HL-60 (cell line): ENCODE measurements at regions not wholly inside any gene's neighbourhood (a gene's known extent, or its start where the extent isn't known, plus 50 kb on each side); places are given as distances from the start of the nearest gene placed in this dataset.

Source experiments
- DNase-seq, 2 experiments: peaks; one replicate each; pipeline ENCODE4 v3.0.0-alpha.2; 2010 to 2020; ENCODE audit warnings: low read depth in 1 of 2, low spot score in 1 of 2
- H3K27ac ChIP-seq: fragments of 250-450 bp; sonication (Bioruptor Pico); replicated peaks from 2 replicates; pipeline ENCODE4 v1.5.1; 2020; ENCODE audit warnings: mild to moderate bottlenecking, moderate library complexity
- H3K27me3 ChIP-seq: fragments of 250-450 bp; sonication (Bioruptor Pico); 2 replicates; pipeline ENCODE4 v1.5.1; 2021; ENCODE audit warnings: mild to moderate bottlenecking, moderate library complexity; ENCODE audit not compliant: insufficient read depth, poor library complexity, severe bottlenecking
- H3K4me3 ChIP-seq: replicated peaks from 2 replicates; pipeline ENCODE4 v1.5.1; 2011; ENCODE audit warnings: mild to moderate bottlenecking, control low read depth, low read length; ENCODE audit not compliant: insufficient read depth
- GABPA ChIP-seq: IDR thresholded peaks from 2 replicates; pipeline ENCODE4 v1.6.1; 2012; ENCODE audit warnings: low read depth
- POLR2AphosphoS5 ChIP-seq: IDR thresholded peaks from 2 replicates; pipeline ENCODE4 v1.6.1; 2012; ENCODE audit warnings: low read depth
- SPI1 ChIP-seq: IDR thresholded peaks from 2 replicates; pipeline ENCODE4 v1.6.1; 2012; ENCODE audit warnings: low read depth, mild to moderate bottlenecking, borderline replicate concordance
- TF ChIP-seq, protein P1 (sequence below): IDR thresholded peaks from 2 replicates; pipeline ENCODE4 v1.6.1; 2012; ENCODE audit warnings: low read depth; ENCODE audit not compliant: insufficient replicate concordance
- TF ChIP-seq, protein P2 (sequence below): IDR thresholded peaks from one replicate; pipeline ENCODE4 v1.5.1; 2011; ENCODE audit warnings: low read length, control low read depth, inconsistent platforms; ENCODE audit not compliant: insufficient read depth

DNA sequence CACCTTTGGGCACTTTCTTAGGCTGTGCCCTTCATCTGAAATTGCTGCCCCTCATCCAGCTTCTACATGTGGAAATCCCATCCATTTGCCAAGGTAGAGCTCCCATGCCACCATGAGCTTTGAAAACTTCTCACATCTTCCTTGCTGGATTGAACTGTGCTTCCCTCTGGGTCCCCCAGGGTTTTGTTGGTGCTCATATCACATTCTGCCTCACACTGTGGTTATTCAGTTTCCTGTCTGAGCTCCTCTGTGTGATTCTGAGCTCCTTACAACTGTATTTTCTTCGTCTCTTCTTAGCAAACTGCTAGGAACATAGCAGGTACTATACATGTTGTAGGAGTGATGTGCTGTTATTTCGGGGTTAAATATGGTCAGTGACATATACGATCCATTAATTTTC lies 74.9 kb upstream of the KL start:
- TF ChIP-seq SPI1 (no peak), GABPA (no peak), POLR2AphosphoS5 (no peak)
- TF ChIP-seq, protein P1, sequence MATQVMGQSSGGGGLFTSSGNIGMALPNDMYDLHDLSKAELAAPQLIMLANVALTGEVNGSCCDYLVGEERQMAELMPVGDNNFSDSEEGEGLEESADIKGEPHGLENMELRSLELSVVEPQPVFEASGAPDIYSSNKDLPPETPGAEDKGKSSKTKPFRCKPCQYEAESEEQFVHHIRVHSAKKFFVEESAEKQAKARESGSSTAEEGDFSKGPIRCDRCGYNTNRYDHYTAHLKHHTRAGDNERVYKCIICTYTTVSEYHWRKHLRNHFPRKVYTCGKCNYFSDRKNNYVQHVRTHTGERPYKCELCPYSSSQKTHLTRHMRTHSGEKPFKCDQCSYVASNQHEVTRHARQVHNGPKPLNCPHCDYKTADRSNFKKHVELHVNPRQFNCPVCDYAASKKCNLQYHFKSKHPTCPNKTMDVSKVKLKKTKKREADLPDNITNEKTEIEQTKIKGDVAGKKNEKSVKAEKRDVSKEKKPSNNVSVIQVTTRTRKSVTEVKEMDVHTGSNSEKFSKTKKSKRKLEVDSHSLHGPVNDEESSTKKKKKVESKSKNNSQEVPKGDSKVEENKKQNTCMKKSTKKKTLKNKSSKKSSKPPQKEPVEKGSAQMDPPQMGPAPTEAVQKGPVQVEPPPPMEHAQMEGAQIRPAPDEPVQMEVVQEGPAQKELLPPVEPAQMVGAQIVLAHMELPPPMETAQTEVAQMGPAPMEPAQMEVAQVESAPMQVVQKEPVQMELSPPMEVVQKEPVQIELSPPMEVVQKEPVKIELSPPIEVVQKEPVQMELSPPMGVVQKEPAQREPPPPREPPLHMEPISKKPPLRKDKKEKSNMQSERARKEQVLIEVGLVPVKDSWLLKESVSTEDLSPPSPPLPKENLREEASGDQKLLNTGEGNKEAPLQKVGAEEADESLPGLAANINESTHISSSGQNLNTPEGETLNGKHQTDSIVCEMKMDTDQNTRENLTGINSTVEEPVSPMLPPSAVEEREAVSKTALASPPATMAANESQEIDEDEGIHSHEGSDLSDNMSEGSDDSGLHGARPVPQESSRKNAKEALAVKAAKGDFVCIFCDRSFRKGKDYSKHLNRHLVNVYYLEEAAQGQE, result no peak
- TF ChIP-seq, protein P2, sequence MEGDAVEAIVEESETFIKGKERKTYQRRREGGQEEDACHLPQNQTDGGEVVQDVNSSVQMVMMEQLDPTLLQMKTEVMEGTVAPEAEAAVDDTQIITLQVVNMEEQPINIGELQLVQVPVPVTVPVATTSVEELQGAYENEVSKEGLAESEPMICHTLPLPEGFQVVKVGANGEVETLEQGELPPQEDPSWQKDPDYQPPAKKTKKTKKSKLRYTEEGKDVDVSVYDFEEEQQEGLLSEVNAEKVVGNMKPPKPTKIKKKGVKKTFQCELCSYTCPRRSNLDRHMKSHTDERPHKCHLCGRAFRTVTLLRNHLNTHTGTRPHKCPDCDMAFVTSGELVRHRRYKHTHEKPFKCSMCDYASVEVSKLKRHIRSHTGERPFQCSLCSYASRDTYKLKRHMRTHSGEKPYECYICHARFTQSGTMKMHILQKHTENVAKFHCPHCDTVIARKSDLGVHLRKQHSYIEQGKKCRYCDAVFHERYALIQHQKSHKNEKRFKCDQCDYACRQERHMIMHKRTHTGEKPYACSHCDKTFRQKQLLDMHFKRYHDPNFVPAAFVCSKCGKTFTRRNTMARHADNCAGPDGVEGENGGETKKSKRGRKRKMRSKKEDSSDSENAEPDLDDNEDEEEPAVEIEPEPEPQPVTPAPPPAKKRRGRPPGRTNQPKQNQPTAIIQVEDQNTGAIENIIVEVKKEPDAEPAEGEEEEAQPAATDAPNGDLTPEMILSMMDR, result no peak
- no peak overlapping the region for H3K4me3 ChIP-seq
- no peaks in the 10 kb centered on the region for H3K27me3 ChIP-seq
- H3K27ac ChIP-seq, result no peak overlapping the region
- DNase-seq, result no peak

DNA sequence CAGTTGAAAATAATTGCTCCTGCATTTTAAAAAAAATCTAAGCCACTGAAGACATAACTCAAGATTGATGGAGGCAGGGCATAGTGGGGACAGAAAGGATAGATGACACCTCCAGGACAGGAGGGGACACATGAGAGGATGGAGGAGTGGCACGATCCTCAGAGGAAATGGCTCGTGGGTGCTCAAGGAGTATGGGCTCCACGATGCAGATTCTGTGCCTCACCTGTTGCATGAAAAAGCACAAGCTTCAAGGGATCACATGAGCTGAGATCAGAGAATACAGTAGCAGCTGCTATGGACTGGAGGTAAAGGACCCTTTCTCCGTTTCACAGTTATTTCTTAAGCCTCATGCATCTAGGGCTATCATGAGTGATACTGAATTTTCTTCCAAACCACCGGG lies 69.7 kb upstream of the KL start:
- no peak for DNase-seq
- no peaks in the 10 kb centered on the region for H3K27me3 ChIP-seq
- TF ChIP-seq, protein P1, result no peak
- TF ChIP-seq, protein P2, result no peak
- TF ChIP-seq SPI1 (no peak), POLR2AphosphoS5 (no peak), GABPA (no peak)
- no peak overlapping the region for H3K27ac ChIP-seq
- H3K4me3 ChIP-seq, result no peak overlapping the region

- no peak for DNase-seq
- Histone ChIP-seq H3K4me3 (no peak overlapping the region), H3K27me3 (no peaks in the 10 kb centered on the region), H3K27ac (no peak overlapping the region)
- TF ChIP-seq GABPA (no peak), SPI1 (no peak), POLR2AphosphoS5 (no peak)
- TF ChIP-seq, protein P2, result no peak
- TF ChIP-seq, protein P1, result no peak
Observed at GRCh38 chr13:32947411-32948276, 68.6 kb upstream of the KL start.
